GM18870 (cell line): ENCODE measurements at regions not wholly inside any gene's neighbourhood (a gene's known extent, or its start where the extent isn't known, plus 50 kb on each side); places are given as distances from the start of the nearest gene placed in this dataset.

ENCODE experiments used
- ATAC-seq: cut with Tn5 transposase; IDR thresholded peaks from one replicate; pipeline ENCODE4 v1.9.1; 2021; ENCODE audit warnings: moderate library complexity; ENCODE audit not compliant: unreplicated experiment

DNA sequence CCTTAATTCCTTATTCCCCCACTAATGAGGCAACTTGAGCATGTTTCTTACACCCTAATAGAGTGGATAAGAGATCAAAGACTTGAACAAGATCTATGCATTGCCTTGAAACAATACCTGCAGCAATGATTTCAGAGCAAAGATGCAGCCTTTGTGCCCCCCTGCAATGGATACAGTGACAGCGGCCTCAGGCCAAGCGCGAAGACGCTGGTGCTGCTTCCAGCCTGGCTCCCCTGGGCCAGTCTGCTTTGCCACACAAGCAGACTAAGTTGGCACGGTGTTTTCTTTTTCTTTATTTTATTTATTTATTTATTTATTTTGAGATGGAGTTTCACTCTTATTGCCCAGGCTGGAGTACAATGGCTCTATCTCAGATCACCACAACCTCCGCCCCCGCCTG, 179.8 kb upstream of the S1PR3 start:
- ATAC-seq: no peak

DNA sequence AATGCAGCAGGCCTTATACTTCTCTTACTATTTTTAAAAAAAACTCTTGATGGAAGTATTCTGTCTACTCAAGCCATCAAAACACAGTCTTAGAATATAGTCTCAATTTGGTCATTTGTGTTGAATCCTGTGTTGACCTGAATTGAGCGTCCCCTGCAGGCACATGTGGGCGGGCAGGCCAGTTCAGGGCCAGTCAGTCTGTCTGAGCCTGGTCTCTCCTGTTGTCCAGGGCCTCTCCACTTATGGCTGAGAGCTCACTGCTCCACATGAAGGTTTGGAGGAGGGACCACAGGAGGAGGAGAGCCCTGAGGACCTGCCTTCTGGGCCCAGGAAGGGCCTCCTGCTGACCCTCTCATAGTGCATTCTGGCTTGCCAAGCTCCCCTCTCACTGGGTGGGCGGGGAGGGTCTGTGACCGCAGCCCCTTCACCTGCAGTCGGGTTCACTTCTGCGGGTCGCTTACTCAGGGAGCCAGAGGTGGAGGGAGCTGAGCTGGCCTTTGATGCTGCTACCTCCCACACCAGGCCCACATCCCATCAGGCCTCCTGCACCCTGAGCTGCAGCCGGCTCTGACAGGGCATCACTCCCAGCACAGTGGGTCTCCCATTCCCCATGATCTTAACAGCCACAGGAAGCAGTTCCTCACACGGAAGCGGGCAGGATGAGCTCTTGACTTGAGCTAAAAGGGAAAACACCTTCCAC, 178.2 kb upstream of the S1PR3 start:
- ATAC-seq: no peak

DNA sequence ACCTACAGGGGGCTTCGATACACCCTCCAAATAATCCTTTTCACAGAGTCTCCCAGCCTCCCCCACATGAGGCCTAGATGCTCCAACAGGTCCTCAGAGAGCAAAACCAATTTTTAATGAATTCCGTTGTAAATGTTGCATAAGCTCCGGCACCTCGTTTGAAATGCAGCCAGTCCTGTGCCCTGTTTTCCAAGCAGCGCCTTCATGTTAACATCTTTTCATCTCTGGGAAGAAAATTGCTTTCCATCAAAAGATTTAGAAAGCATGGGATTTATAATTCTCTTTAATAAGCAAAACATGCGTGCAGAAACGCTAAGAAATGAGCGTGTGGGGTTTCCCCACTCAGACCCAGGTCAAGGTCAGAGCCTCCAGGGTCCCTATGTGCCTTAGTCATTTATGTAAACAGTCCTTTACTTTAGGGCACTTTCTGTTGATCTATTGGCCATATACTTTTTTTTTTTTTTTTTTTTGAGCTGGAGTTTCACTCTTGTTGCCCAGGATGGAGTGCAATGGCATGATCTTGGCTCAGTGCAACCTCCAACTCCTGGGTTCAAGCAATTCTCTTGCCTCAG, 177.5 kb upstream of the S1PR3 start:
- no peak for ATAC-seq

DNA sequence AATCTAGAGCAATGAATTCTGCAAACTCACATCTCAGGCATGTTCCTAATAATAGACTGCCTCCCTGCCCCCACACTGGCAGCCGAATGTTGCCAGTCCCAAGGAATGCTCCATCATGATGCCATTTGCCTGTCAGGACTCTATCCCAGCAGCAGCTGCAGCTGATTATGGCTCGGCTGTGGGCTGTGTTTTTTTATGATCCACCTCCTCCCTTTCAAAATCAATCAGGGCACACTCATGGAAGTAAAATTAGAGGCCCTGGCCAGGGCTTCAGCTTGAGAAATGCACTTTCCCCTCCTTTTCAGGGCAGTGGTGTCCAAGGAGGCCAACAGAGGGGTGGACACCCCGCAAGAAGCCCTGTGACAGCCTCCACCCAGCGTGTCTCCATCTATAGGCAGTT, 176.7 kb upstream of the S1PR3 start:
- ATAC-seq: no peak

DNA sequence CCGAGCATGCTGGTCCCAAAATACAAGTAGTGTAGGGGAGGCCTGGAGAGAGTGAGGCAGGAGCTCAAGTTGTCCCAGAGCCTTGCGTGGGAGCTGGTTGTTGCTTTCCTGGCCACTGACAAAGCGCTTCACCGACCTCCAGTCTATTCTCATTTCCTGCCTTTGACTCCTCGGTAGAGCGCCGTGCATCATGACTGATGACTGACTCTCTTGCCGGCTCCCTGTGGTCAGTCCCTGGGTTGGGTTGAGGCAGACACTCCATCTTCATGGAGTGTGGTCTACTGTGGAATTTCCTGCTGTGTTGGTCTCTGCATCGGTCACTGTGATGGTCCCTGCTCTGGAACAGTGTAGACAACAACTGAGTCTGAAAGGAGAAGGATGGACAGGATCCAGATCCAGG, 175.1 kb upstream of the S1PR3 start:
- no peak for ATAC-seq

DNA sequence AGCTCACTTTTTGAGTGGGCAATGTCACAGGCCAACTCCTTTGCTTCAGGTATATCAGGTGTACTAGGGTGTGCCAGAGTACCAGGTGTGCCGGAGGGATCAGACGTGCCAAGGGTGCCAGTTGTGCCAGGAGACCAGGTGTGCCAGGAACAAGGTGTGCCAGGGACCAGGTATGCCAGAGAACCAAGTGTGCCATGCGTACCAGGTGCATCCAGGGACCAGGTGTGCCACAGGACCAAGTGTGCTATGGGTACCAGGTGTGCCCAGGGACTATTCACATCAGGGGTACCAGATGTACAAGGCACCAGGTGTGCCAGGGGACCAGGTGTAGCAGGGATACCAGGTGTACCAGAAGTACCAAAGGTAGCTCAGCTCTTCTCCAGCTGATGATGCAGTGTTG, 174.7 kb upstream of the S1PR3 start:
- no peak for ATAC-seq

DNA sequence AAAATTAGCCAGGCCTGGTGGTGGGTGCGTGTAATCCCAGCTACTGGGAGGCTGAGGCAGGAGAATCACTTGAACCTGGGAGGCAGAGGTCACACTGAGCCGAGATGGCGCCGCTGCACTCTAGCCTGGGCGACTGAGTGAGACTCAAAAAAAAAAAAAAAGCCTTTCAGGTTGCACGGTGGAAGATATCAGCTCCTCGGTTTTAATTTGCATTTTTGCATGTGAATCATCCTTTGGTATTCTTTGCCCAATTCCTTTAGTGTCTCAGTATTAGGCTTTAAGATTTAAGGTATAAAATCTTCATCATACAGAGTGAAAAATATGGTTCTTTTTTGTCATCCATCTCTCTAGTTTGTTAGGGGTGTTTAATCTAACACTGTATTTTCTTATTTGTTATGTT, 173.6 kb upstream of the S1PR3 start:
- no peak for ATAC-seq

DNA sequence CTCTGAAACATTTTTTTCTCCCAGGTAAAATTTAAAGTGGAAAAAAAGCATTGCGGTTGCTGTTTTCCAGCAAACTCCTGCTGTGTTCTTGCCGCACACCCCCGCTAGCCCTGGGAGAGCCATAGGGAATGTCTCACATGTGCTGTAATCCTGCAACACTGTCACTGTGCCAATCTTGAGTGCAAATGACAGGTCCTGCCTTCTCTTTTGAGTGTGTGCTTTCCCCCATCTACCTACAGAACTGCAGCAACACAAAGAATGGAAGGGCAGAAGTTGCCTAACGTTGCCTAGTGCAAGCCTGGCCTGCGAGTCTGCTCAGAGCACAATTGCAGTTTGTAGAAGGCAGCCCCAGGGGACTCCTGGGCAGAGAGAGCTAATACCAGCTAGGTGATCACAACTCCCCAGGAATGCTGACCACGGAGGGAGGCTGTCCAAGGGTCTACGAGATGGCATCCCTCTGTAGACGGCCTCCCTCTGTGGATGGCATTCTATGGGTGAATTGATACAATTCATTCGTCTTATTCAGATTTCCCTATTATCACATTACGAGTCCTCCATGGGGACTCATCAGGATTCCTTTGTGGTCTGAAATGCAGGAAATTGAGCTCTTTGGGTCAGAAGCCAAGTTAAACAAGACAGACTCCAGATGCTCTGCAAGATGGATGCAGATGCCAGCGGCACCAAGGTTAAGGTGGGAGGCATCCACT, 172.6 kb upstream of the S1PR3 start:
- ATAC-seq: no peak

DNA sequence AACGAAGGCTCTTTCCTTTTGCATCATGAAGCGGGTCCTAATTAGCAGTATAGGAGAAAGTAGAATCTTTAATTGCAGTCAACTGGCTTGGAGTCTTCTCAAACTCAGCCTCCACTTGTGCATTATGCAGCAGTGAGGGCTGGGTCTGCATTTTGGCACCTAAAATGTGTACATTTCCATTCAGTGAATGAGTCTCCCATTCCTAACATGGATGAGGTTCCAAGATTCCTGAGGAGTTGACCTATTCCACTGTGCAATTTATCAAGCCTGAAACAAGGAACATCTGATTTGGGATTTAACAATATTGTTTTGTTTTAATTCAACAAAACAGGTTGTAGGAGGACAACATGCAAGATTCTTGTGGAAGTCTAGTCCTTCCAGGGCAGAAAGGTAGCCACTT, 171.8 kb upstream of the S1PR3 start:
- no peak for ATAC-seq

DNA sequence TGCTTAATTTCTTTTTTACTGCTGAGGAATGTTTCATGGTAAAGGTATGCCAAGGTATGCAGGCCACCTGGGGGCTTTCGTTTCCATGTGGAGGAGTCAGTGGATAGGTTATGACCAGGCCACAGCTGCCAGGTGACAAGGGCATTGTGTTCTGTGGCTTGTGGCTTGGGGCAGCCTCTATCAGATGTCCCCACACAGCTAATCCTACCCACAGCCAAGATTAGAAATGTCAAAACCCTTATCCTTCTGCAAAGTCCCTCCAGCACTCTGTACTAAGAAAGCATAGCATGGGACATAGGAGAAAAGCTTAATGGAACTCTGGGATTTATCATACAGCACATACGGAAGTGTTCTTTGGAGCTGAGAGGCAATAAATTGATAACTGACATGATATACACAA, 171.2 kb upstream of the S1PR3 start:
- no peak for ATAC-seq

DNA sequence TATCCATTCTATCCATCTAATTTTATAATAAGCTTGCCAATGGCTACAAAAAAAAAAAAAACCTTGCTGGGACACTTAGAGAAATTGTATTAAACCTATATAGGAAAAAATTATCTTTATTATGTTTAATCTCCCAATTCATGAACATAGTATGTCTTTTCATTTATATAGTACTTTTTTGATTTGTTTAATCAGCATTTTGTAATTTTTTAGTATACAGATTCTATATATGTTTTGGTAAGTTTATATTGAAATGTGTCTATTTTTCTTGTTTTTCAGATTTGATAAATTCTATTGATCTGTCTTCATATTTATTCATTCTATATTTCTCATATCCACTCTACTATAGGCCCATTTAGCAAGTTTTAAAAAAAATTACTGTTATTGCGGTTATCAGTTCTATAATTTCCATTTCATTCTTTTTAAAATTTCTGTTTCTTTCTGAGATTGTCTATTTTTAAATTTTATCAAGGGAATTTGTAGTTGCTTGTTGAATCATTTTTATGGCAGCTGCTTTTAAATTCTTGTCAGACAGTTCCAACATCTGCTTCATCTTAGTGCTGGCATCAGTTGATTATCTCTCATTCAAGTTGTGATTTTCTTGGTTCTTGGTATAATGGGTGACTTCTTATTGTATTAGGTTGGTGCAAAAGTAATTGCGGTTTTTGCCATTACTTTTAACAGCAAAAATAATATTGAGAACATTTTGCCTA, 170.1 kb upstream of the S1PR3 start:
- no peak for ATAC-seq

DNA sequence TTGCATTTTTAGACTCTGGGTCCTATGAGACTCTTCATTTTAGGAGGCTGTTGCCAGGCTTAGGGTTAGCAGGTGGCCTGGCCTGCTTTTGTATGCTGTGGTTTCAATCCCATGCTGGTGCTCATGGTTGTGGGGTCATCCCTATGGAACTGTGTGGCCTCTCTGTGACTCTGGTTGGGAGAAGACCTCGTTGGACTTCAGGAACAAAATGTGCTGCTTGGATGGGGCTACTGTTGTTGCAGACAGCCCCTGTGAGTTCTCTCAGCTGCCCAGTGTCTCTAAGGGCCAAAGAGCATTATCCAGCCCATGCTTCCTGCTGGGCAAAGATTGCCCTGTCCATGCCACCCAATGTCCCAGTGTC, 169.5 kb upstream of the S1PR3 start:
- ATAC-seq: no peak

DNA sequence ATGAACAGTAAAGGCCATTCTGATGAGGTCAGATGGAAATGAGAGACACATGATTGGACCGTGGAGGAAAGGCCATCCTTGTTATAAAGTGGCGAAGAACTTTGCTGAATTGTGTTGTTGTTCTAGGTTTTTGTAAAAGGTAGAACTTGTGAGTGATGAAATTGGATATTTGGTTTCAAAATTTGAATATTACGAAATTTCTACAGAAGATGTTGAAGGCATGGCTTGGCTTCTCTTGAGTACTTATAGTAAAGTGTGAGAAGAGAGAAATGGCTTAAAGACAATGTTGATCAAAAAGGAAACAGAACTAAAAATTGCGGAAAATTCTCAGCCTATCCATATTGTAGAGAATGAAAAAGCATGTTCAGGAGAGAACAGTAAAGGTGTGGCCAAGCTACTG, 166.6 kb upstream of the S1PR3 start:
- ATAC-seq: no peak

DNA sequence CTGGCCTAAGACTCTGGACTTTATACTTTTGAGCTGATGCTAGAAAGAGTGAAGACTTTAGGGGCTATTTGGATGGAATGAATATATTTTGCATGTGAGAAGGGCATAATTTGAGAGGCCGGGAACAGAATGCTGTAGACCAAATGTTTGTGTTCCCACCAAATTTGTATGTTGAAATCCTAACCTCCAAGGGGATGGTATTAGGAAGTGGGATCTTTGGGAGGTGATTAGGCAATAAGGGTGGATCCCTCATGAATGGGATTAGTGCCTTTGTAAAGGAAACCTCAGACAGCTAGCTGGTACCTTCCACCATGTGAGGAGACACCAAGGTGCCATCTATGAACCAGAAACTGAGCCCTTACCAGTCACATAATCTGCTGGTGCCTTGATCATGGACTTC, 165.1 kb upstream of the S1PR3 start:
- no peak for ATAC-seq

DNA sequence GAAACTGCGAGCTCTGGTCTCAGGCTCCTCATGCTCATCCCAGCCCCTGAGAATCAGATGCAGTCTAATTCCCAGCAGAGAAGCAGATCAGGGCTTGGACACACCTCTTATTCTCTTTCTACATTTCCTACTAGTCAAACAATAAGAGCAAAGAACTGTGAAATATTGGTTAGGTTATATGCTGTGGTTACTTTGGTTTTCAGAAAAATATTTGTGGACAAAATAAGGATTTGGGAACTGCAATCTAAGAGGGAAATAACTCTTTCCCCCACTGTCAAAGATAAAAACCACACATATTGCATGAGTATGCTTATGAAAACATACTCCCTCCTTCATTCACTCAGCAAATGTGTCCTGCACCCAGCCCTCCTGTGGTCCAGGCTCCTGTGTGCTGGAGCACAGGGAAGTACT, 164.5 kb upstream of the S1PR3 start:
- ATAC-seq: no peak

DNA sequence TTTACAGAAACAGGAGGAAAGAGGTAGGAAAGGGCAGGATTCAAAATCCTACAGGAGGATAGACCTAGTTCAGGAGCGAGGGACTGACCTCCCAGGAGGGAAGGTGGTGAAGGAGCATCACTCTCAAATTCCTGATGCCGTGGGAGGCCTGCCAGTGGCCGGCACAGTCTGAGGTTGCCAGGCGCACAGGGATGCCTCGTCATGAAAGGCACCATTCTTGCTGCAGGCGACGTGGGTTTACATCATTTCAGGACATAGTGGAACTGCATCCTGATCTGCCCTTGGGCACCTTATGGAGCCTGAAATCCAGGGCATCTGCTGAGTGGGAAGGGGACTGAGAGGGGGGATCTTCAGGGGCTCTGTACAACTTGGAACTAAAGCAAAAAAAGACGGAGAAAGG, 163.2 kb upstream of the S1PR3 start:
- ATAC-seq: no peak

DNA sequence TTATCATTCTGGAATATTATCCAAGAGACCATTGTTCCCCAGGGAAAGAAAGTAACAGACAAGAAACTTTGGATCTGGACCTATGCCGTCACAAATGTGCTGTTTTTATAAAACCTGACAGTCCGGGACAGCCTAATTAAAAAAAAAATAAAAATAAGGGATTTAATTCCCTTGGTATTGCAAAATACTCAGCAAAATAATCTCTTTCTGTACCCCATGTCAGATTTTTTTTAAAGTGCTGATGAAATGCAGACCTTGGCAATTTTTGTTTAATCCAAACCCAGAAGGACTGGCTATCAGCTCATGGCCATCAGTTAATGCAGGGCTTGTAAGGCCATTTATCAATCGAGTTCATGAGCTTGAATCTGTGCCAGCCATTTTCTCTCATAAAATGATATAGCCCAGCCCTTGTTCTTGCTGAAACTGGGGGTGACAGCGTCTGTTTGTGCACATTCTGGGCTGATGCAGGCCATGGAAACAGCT, 162.7 kb upstream of the S1PR3 start:
- no peak for ATAC-seq

DNA sequence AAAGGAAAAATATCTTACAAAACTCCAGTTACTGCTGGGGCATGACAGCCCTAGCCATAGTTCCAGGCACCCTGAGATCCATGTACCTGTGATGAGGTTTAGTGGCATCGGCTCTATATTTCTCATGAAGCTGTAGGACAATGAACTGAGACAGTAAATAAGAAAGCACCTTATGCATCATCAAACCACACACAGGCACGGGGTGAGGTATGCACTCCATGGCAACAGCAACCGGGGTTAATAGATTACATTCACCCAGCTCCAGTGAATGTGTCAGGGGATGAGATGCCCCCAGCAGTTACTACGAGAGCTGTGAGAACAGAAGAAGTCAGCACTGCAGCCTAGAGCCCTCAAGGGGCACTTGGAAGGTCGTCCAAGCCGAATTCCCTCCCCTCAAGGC, 162.0 kb upstream of the S1PR3 start:
- peak; percentile 87 for ATAC-seq

DNA sequence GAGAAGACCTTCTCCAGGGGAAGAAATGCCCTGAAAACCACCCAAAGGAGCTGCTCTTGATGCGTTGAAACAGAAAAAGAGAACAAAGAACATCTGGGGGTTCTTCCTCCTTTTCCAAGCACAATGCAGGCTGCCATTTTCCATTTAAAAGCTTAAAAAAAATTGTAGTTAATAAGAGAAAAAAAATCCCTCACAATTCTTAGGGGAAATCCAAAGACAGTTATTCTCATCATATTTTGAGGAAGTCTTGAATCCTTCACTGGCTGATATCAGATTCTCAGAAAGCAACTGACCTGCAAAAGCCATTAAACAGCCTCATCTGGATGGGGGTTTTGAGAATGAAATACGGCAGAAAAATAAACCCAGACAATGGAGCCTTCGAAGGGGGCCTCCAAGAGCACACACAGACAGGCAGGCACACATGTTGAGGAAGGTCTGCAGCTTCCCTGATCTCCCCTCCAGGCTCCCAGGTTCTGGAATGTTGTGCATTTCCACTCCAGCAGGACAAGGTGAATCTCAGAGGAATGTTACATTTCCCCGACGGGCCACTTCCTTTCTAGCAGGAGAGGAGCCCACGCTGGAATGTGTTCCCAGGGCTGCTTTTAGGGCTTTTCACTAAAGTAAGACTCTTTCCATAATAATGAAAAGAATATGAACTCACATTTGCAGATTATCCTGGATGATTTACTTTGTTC, 159.4 kb upstream of the S1PR3 start:
- no peak for ATAC-seq

DNA sequence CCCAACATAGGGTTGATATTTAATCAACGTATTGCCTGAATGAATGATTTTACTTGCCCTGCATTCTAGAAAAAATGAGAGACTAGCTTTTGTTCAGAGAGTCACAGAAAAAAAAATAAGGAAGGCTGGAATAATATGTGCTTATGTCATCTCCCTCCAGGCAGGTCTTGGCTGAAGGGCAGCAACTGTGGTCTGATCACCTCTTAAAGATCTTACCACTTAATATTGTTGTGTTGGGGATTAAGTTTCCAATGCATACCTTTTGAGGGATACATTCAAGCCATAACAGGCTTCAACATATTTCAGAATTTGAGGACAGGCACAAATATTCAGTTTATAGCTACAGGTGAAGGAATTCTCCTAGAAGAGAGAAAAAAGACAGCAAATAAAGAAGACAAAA, 157.3 kb upstream of the S1PR3 start:
- no peak for ATAC-seq

DNA sequence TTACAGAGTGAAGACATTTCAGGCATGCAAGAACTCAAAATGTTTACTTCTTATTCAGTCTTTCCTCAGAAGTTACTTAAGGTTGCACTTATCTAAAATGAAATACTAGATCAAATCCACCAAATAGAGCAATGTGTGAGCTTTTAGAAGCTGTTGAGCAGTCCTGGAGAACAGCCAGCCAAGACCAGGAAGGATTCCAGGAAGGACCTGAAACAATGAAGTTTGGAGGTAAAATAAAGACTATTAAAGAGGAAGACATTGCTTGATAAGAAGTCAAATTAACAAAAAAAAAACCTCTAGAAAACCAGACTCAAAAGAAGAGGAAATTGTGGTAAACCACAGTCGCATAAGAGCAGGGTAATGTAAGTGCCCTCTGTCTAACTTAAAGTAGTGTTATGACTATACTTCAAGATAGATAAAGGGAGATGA, 156.2 kb upstream of the S1PR3 start:
- peak; percentile 72 for ATAC-seq
